ENCODE measurements at regions not wholly inside any gene's neighbourhood (a gene's known extent, or its start where the extent isn't known, plus 50 kb on each side); places are given as distances from the start of the nearest gene placed in this dataset.

GRCh38 chr1:38690790-38691449 is 168.7 kb downstream of the RRAGC start:
- in situ Hi-C loops (cut with HindIII; ENCODE audit: low sequenced_read_pairs), result no loop called here
- no peak for DNase-seq (ENCODE audit: low read depth, low spot score)
- H3K4me3 ChIP-seq (ENCODE audit: low read depth, low read length), result no peak overlapping the region
- no peak for TF ChIP-seq CTCF (IDR thresholded peaks at IDR 0.05; ENCODE audit: low read depth, low read length)

- H3K4me3 ChIP-seq (ENCODE audit: low read depth, low read length), result no peak overlapping the region
- TF ChIP-seq CTCF (IDR thresholded peaks at IDR 0.05; ENCODE audit: low read depth, low read length), result no peak
- DNase-seq (ENCODE audit: low read depth, low spot score), result no peak
- in situ Hi-C loops (cut with HindIII; ENCODE audit: low sequenced_read_pairs), result no loop called here
These were observed 172.7 kb downstream of the RRAGC start for GRCh38 chr1:38686927-38687255.

- in situ Hi-C loops (cut with HindIII; ENCODE audit: low sequenced_read_pairs), result no loop called here
- no peak for TF ChIP-seq CTCF (IDR thresholded peaks at IDR 0.05; ENCODE audit: low read depth, low read length)
These were observed 173.2 kb downstream of the RRAGC start for GRCh38 chr1:38686167-38686926.

GRCh38 chr1:38685388-38685787 is 174.2 kb downstream of the RRAGC start:
- in situ Hi-C loops (cut with HindIII; ENCODE audit: low sequenced_read_pairs), result no loop called here
- TF ChIP-seq CTCF (IDR thresholded peaks at IDR 0.05; ENCODE audit: low read depth, low read length), result no peak
- DNase-seq (ENCODE audit: low read depth, low spot score), result no peak
- no peak overlapping the region for H3K4me3 ChIP-seq (ENCODE audit: low read depth, low read length)

More at GRCh38 chr1:38686167-38686926, 173.2 kb downstream of the RRAGC start:
- H3K4me3 ChIP-seq (ENCODE audit: low read depth, low read length), result no peak overlapping the region
- no peak for DNase-seq (ENCODE audit: low read depth, low spot score)

GRCh38 chr1:38680801-38681510 is 178.6 kb downstream of the RRAGC start:
- in situ Hi-C loops (cut with HindIII; ENCODE audit: low sequenced_read_pairs), result no loop called here
- TF ChIP-seq CTCF (IDR thresholded peaks at IDR 0.05; ENCODE audit: low read depth, low read length), result no peak
- H3K4me3 ChIP-seq (ENCODE audit: low read depth, low read length), result no peak overlapping the region
- peak; percentile 1 for DNase-seq (ENCODE audit: low read depth, low spot score)

GRCh38 chr1:38677756-38678155 is 181.8 kb downstream of the RRAGC start:
- TF ChIP-seq CTCF (IDR thresholded peaks at IDR 0.05; ENCODE audit: low read depth, low read length), result no peak
- no peak for DNase-seq (ENCODE audit: low read depth, low spot score)
- in situ Hi-C loops (cut with HindIII; ENCODE audit: low sequenced_read_pairs), result no loop called here
- H3K4me3 ChIP-seq (ENCODE audit: low read depth, low read length), result no peak overlapping the region

All from astrocyte of the spinal cord (primary cell).